ENCODE measurements at regions not wholly inside any gene's neighbourhood (a gene's known extent, or its start where the extent isn't known, plus 50 kb on each side); places are given as distances from the start of the nearest gene placed in this dataset.
A peak's percentile ranks its signal among the peaks of the same experiment; 100 is the strongest.

- no peak for DNase-seq
These were observed 222.6 kb upstream of the MARCKS start for GRCh38 chr6:113634352-113635163.

- no peak for DNase-seq
These were observed 221.7 kb upstream of the MARCKS start for GRCh38 chr6:113635222-113635986.

- no peak for DNase-seq
These were observed 220.8 kb upstream of the MARCKS start for GRCh38 chr6:113636357-113636824.

- no peak for DNase-seq
These were observed 217.1 kb upstream of the MARCKS start for GRCh38 chr6:113640051-113640450.

GRCh38 chr6:113642001-113642713, 215.0 kb upstream of the MARCKS start:
- DNase-seq: no peak

- DNase-seq: peak; percentile 44
These were observed 214.3 kb upstream of the MARCKS start for GRCh38 chr6:113642714-113643406.

GRCh38 chr6:113643407-113643770, 213.8 kb upstream of the MARCKS start:
- no peak for DNase-seq

- no peak for DNase-seq
These were observed 212.1 kb upstream of the MARCKS start for GRCh38 chr6:113644861-113645575.

- DNase-seq: peak; percentile 34
These were observed 211.6 kb upstream of the MARCKS start for GRCh38 chr6:113645576-113645970.

- no peak for DNase-seq
These were observed 211.2 kb upstream of the MARCKS start for GRCh38 chr6:113645986-113646385.

- no peak for DNase-seq
These were observed 210.4 kb upstream of the MARCKS start for GRCh38 chr6:113646701-113647100.

- DNase-seq: no peak
These were observed 209.8 kb upstream of the MARCKS start for GRCh38 chr6:113647143-113647889.

GRCh38 chr6:113648698-113649097, 208.4 kb upstream of the MARCKS start:
- no peak for DNase-seq

GRCh38 chr6:113649276-113649675, 207.9 kb upstream of the MARCKS start:
- DNase-seq: no peak

GRCh38 chr6:113649880-113650609, 207.1 kb upstream of the MARCKS start:
- no peak for DNase-seq

GRCh38 chr6:113650610-113650979, 206.6 kb upstream of the MARCKS start:
- DNase-seq: no peak

- no peak for DNase-seq
These were observed 206.0 kb upstream of the MARCKS start for GRCh38 chr6:113651120-113651519.

- DNase-seq: no peak
These were observed 205.2 kb upstream of the MARCKS start for GRCh38 chr6:113651920-113652319.

GRCh38 chr6:113653275-113653674, 203.9 kb upstream of the MARCKS start:
- no peak for DNase-seq

GRCh38 chr6:113654396-113654795, 202.7 kb upstream of the MARCKS start:
- no peak for DNase-seq

GRCh38 chr6:113655761-113656160, 201.4 kb upstream of the MARCKS start:
- no peak for DNase-seq

All from eye (tissue), 1 donor.